ENCODE measurements at regions not wholly inside any gene's neighbourhood (a gene's known extent, or its start where the extent isn't known, plus 50 kb on each side); places are given as distances from the start of the nearest gene placed in this dataset.

GRCh38 chr12:63064080-63064479 lies 86.9 kb downstream of the AVPR1A start:
- no peak overlapping the region for H3K27ac ChIP-seq (ENCODE audit: low read depth, low read length)
- no peak overlapping the region for H3K4me2 ChIP-seq (ENCODE audit: low read length)
- no peaks in the 10 kb centered on the region for H3K9me2 ChIP-seq (replicated peaks; ENCODE audit: control insufficient read depth, low read length)
- no peaks in the 10 kb centered on the region for H3K27me3 ChIP-seq (ENCODE audit: control insufficient read depth, low read length)
- no peaks in the 10 kb centered on the region for H3K79me2 ChIP-seq (ENCODE audit: control insufficient read depth, low read length)
- H3K4me1 ChIP-seq (ENCODE audit: control insufficient read depth, low read length), result no peaks in the 10 kb centered on the region
- TF ChIP-seq EZH2phosphoT487 (IDR thresholded peaks at IDR 0.05; ENCODE audit: borderline replicate concordance, low read length) (no peak), CTCF (IDR thresholded peaks at IDR 0.05; ENCODE audit: low read depth, low read length, poor library complexity, severe bottlenecking) (no peak)
- no peaks in the 10 kb centered on the region for H3K9me3 ChIP-seq (ENCODE audit: control insufficient read depth, insufficient read depth, low read length)
- no peak overlapping the region for H3K4me3 ChIP-seq (ENCODE audit: low read length)
- no peaks in the 10 kb centered on the region for H4K20me1 ChIP-seq (ENCODE audit: control insufficient read depth, insufficient read depth, low read depth, low read length)
- H3F3A ChIP-seq (ENCODE audit: control insufficient read depth, insufficient read depth), result no peaks in the 10 kb centered on the region
- no peaks in the 10 kb centered on the region for H3K36me3 ChIP-seq (ENCODE audit: control insufficient read depth, low read length)

- H3K79me2 ChIP-seq (ENCODE audit: control insufficient read depth, low read length), result no peaks in the 10 kb centered on the region
- H3K4me3 ChIP-seq (ENCODE audit: low read length), result no peak overlapping the region
- no peak overlapping the region for H3K4me2 ChIP-seq (ENCODE audit: low read length)
- H3K36me3 ChIP-seq (ENCODE audit: control insufficient read depth, low read length), result no peaks in the 10 kb centered on the region
- no peak for TF ChIP-seq EZH2phosphoT487 (IDR thresholded peaks at IDR 0.05; ENCODE audit: borderline replicate concordance, low read length)
- TF ChIP-seq CTCF (IDR thresholded peaks at IDR 0.05; ENCODE audit: low read depth, low read length, poor library complexity, severe bottlenecking), result no peak
- H3K9me2 ChIP-seq (replicated peaks; ENCODE audit: control insufficient read depth, low read length), result no peaks in the 10 kb centered on the region
- H3K9me3 ChIP-seq (ENCODE audit: control insufficient read depth, insufficient read depth, low read length), result no peaks in the 10 kb centered on the region
- no peaks in the 10 kb centered on the region for H3K4me1 ChIP-seq (ENCODE audit: control insufficient read depth, low read length)
- H3K27me3 ChIP-seq (ENCODE audit: control insufficient read depth, low read length), result no peaks in the 10 kb centered on the region
- H3K27ac ChIP-seq (ENCODE audit: low read depth, low read length), result no peak overlapping the region
- no peaks in the 10 kb centered on the region for H4K20me1 ChIP-seq (ENCODE audit: control insufficient read depth, insufficient read depth, low read depth, low read length)
- H3F3A ChIP-seq (ENCODE audit: control insufficient read depth, insufficient read depth), result no peaks in the 10 kb centered on the region
Observed at GRCh38 chr12:63056649-63057048, 94.4 kb downstream of the AVPR1A start.

GRCh38 chr12:63052696-63053095 lies 98.3 kb downstream of the AVPR1A start:
- Histone ChIP-seq H3K36me3 (ENCODE audit: control insufficient read depth, low read length) (no peaks in the 10 kb centered on the region), H3K27me3 (ENCODE audit: control insufficient read depth, low read length) (no peaks in the 10 kb centered on the region), H3K4me3 (ENCODE audit: low read length) (no peak overlapping the region), H3F3A (ENCODE audit: control insufficient read depth, insufficient read depth) (no peaks in the 10 kb centered on the region), H4K20me1 (ENCODE audit: control insufficient read depth, insufficient read depth, low read depth, low read length) (no peaks in the 10 kb centered on the region), H3K4me1 (ENCODE audit: control insufficient read depth, low read length) (no peaks in the 10 kb centered on the region), H3K4me2 (ENCODE audit: low read length) (no peak overlapping the region), H3K9me3 (ENCODE audit: control insufficient read depth, insufficient read depth, low read length) (no peaks in the 10 kb centered on the region), H3K79me2 (ENCODE audit: control insufficient read depth, low read length) (no peaks in the 10 kb centered on the region), H3K9me2 (replicated peaks; ENCODE audit: control insufficient read depth, low read length) (no peaks in the 10 kb centered on the region), H3K27ac (ENCODE audit: low read depth, low read length) (no peak overlapping the region)
- no peak for TF ChIP-seq CTCF (IDR thresholded peaks at IDR 0.05; ENCODE audit: low read depth, low read length, poor library complexity, severe bottlenecking)
- TF ChIP-seq EZH2phosphoT487 (IDR thresholded peaks at IDR 0.05; ENCODE audit: borderline replicate concordance, low read length), result no peak

- Histone ChIP-seq H3K4me3 (ENCODE audit: low read length) (no peak overlapping the region), H4K20me1 (ENCODE audit: control insufficient read depth, insufficient read depth, low read depth, low read length) (no peaks in the 10 kb centered on the region), H3K27me3 (ENCODE audit: control insufficient read depth, low read length) (no peaks in the 10 kb centered on the region), H3K4me1 (ENCODE audit: control insufficient read depth, low read length) (no peaks in the 10 kb centered on the region), H3F3A (ENCODE audit: control insufficient read depth, insufficient read depth) (no peaks in the 10 kb centered on the region), H3K4me2 (ENCODE audit: low read length) (no peak overlapping the region), H3K79me2 (ENCODE audit: control insufficient read depth, low read length) (no peaks in the 10 kb centered on the region), H3K9me3 (ENCODE audit: control insufficient read depth, insufficient read depth, low read length) (no peaks in the 10 kb centered on the region), H3K27ac (ENCODE audit: low read depth, low read length) (no peak overlapping the region), H3K9me2 (replicated peaks; ENCODE audit: control insufficient read depth, low read length) (no peaks in the 10 kb centered on the region), H3K36me3 (ENCODE audit: control insufficient read depth, low read length) (no peaks in the 10 kb centered on the region)
- TF ChIP-seq CTCF (IDR thresholded peaks at IDR 0.05; ENCODE audit: low read depth, low read length, poor library complexity, severe bottlenecking) (no peak), EZH2phosphoT487 (IDR thresholded peaks at IDR 0.05; ENCODE audit: borderline replicate concordance, low read length) (no peak)
Observed at GRCh38 chr12:63047146-63047545, 103.9 kb downstream of the AVPR1A start.

All from DOHH2 (cell line).